ENCODE measurements at regions not wholly inside any gene's neighbourhood (a gene's known extent, or its start where the extent isn't known, plus 50 kb on each side); places are given as distances from the start of the nearest gene placed in this dataset.

- Histone ChIP-seq H2AFZ (ENCODE audit: low read depth, low read length, poor library complexity, severe bottlenecking) (no peak overlapping the region), H3K27ac (ENCODE audit: low read depth, low read length) (no peak overlapping the region), H3K4me2 (ENCODE audit: low read length) (no peak overlapping the region), H3K9me3 (ENCODE audit: control insufficient read depth in 1 of 2, insufficient read depth in 1 of 2, low read depth in 1 of 2, low read length in 2 of 2) (no peaks in the 10 kb centered on the region), H3K4me3 (replicated peaks in 1 of 2; ENCODE audit: low read depth in 1 of 2, low read length in 2 of 2) (no peak overlapping the region), H3K4me1 (ENCODE audit: control insufficient read depth in 1 of 2, insufficient read depth in 2 of 2, low read length in 2 of 2) (no peaks in the 10 kb centered on the region; a peak in 1 of 4 replicates), H3K9ac (ENCODE audit: low read length) (no peak overlapping the region), H3K36me3 (ENCODE audit: control insufficient read depth in 1 of 2, insufficient read depth in 2 of 2, low read length in 2 of 2) (no peaks in the 10 kb centered on the region), H3K79me2 (ENCODE audit: insufficient read depth, low read length) (no peaks in the 10 kb centered on the region), H3K9me2 (ENCODE audit: insufficient read depth) (no peaks in the 10 kb centered on the region), H3K27me3 (ENCODE audit: insufficient read depth, low read length) (no peaks in the 10 kb centered on the region), H4K20me1 (ENCODE audit: insufficient read depth) (no peaks in the 10 kb centered on the region)
- POLR2A ChIA-PET = no interaction called here
- RAD21 ChIA-PET (ENCODE audit: low non-redundant PET in 1 of 2, low total read pairs in 2 of 2, uncharacterized antibody in 2 of 2, unreplicated experiment in 2 of 2) = no interaction called here
- no peak for ATAC-seq
- intact Hi-C loops (cut with micrococcal nuclease) = no loop called here
- no TSS peak for BruUV-seq (replicated peaks)
- no peak for TF ChIP-seq EZH2phosphoT487 (IDR thresholded peaks at IDR 0.05; ENCODE audit: borderline replicate concordance)
- TF ChIP-seq JUND (IDR thresholded peaks at IDR 0.05) = no peak
- TF ChIP-seq ZFX (IDR thresholded peaks at IDR 0.05) = no peak
- no peak for TF ChIP-seq CEBPB (IDR thresholded peaks at IDR 0.05; ENCODE audit: low read depth)
- TF ChIP-seq, protein P1, sequence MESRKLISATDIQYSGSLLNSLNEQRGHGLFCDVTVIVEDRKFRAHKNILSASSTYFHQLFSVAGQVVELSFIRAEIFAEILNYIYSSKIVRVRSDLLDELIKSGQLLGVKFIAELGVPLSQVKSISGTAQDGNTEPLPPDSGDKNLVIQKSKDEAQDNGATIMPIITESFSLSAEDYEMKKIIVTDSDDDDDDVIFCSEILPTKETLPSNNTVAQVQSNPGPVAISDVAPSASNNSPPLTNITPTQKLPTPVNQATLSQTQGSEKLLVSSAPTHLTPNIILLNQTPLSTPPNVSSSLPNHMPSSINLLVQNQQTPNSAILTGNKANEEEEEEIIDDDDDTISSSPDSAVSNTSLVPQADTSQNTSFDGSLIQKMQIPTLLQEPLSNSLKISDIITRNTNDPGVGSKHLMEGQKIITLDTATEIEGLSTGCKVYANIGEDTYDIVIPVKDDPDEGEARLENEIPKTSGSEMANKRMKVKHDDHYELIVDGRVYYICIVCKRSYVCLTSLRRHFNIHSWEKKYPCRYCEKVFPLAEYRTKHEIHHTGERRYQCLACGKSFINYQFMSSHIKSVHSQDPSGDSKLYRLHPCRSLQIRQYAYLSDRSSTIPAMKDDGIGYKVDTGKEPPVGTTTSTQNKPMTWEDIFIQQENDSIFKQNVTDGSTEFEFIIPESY (IDR thresholded peaks at IDR 0.05; ENCODE audit: extremely low read depth, insufficient replicate concordance, low read length) = no peak
- no peak for TF ChIP-seq RAD21 (IDR thresholded peaks at IDR 0.05; ENCODE audit: low read depth)
- no peak for TF ChIP-seq EZH2 (IDR thresholded peaks at IDR 0.05)
- TF ChIP-seq, protein P2, sequence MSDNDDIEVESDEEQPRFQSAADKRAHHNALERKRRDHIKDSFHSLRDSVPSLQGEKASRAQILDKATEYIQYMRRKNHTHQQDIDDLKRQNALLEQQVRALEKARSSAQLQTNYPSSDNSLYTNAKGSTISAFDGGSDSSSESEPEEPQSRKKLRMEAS (IDR thresholded peaks at IDR 0.05) = no peak
- no peak for TF ChIP-seq ZNF274 (IDR thresholded peaks at IDR 0.05; ENCODE audit: low read depth, low read length)
- TF ChIP-seq FOSL1 (IDR thresholded peaks at IDR 0.05; ENCODE audit: low read depth) = no peak
- TF ChIP-seq POLR2AphosphoS5 (IDR thresholded peaks at IDR 0.05; ENCODE audit: low read depth, low read length) = no peak
- TF ChIP-seq CTCF (IDR thresholded peaks at IDR 0.05 in 2 of 3, conservative IDR thresholded peaks at IDR 0.05 in 1 of 3; ENCODE audit: borderline replicate concordance in 1 of 3, insufficient read depth in 1 of 3, low read depth in 2 of 3, low read length in 2 of 3) = no peak
- no peak for TF ChIP-seq SP1 (IDR thresholded peaks at IDR 0.05; ENCODE audit: low read depth)
- no peak for TF ChIP-seq EGR1 (IDR thresholded peaks at IDR 0.05; ENCODE audit: low read depth)
- TF ChIP-seq CBX3 (IDR thresholded peaks at IDR 0.05; ENCODE audit: low read depth) = no peak
- CTCF ChIA-PET = no interaction called here
- no peak for DNase-seq (ENCODE audit: low read depth, low spot score)
Observed at GRCh38 chr12:80032946-80033345, 66.4 kb upstream of the OTOGL start.
